Dedifferentiated amniotic fluid mesenchymal stem cell (primary cell): ENCODE measurements at regions not wholly inside any gene's neighbourhood (a gene's known extent, or its start where the extent isn't known, plus 50 kb on each side); places are given as distances from the start of the nearest gene placed in this dataset.

ENCODE experiments used
- DNase-seq: peaks from one replicate; pipeline ENCODE4 v3.0.0-alpha.2; 2016; ENCODE audit errors: extremely low spot score

GRCh38 chr15:39269821-39270220 lies 311.1 kb upstream of the THBS1 start:
- DNase-seq: no peak

GRCh38 chr15:39270221-39270855 lies 310.5 kb upstream of the THBS1 start:
- DNase-seq: no peak

DNA sequence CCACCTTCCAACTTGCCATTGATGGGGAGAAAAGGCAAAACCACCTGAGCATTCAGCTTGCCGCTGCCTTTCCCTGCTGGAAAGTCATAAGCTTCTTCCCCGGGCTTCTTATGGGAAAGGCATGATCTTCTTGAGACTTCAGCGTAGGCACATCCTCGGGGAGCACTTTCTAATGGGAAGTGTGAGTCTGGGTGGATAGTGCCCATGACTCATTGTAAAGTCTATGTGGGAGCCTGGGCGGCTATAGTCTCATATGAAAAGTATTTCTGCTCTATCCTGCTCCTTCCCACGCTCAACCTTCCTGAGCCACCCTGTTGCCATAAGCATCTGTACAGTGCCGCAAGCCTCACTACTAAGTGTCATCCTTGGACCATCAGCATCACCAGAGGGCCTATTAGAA lies 309.9 kb upstream of the THBS1 start:
- peak; percentile 87 for DNase-seq

DNA sequence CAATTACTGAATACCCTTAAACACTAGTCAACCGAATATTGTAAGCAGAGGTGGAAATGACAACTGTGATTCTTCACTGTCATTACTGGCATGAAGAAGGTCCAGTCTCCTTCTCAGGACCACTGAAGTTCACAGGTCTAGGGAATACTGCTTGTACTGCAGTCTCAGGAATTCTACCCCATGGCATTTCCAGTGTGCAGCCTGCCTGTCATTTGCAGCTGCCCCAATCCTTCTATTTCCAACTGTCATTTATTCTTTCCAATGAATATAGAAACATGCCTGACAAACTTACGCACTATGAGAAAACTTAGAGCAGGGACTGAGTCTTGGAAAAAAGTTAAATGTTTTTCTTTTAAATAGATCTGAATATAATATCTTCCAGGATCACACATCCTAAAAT lies 308.0 kb upstream of the THBS1 start:
- DNase-seq: no peak

DNA sequence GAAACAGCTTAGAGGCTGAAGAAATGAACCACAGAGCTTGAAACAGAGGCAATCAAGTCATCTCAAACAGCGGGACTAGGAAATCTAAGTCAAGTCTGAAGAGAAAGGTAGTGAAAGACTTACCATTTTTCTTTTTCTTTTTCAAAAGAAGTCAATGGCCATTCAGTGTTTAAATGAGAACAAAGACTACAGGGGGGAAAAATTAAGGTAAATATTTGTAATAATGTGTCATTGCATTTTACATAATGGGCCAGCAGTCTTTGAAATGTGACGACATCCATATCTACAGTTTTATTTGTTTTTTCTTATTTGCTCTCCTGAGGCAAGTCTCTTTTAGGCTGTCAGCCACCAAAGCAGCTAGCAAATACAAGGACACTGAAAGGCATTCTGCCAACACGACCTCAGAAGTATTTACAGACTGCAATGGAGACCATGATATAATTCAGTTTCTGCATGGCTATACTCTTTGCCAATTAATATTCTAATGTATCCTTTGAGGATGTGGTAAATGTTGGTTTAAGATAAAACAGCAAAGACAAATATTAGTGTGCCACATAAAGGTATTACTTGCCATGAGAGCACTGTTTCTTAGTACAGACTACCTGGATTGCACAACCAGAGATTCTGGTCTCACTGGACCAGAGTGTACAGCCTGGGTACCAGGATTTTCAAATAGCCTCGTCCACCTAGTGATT lies 307.0 kb upstream of the THBS1 start:
- no peak for DNase-seq

DNA sequence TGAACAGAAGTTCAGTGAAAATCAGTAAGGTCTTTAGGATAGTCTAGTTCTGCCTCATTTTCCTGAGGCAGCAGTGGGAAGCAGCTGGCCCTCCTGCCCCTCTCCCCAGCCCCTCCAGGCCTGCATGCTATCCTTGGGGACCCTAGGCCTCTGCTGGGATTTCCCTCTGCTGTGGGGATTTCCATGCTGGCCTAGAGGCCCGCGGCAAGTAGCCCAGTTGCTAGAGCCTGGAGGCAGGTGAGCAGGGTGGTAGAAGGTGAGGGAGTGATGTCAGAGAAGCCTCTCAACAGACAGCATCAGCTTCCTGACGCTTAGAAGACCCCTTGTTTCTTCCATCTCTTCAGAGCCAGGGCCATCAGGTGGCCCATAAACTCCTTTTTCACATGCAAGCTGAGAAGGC lies 305.8 kb upstream of the THBS1 start:
- DNase-seq: no peak

GRCh38 chr15:39279311-39279710 lies 301.6 kb upstream of the THBS1 start:
- peak; percentile 48 for DNase-seq

GRCh38 chr15:39281094-39281493 lies 299.8 kb upstream of the THBS1 start:
- DNase-seq: no peak

DNA sequence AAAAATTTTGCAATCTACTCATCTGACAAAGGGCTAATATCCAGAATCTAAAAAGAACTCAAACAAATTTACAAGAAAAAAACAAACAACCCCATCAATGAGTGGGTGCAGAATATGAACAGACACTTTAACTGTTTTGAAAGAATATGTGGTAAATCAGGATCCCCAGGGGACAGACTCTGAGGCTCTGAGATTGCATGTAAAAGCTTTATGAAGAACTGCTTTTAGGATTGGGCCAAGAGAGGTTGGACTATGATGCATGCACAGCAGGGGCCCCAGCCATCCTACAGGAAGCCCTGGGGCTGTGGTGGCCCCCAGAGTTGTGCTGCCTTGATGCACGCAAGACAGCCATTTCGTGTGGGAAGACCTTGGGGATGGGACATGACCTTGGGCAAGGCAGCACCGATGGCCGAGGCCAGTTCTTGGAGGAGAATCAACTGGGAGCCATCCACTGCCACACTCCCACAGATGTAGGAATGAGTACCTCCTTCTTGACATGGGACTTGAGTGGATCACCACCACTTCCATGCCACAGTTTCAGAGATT lies 298.1 kb upstream of the THBS1 start:
- DNase-seq: no peak

GRCh38 chr15:39283531-39283930 lies 297.3 kb upstream of the THBS1 start:
- DNase-seq: no peak

GRCh38 chr15:39285071-39285470 lies 295.8 kb upstream of the THBS1 start:
- DNase-seq: no peak

DNA sequence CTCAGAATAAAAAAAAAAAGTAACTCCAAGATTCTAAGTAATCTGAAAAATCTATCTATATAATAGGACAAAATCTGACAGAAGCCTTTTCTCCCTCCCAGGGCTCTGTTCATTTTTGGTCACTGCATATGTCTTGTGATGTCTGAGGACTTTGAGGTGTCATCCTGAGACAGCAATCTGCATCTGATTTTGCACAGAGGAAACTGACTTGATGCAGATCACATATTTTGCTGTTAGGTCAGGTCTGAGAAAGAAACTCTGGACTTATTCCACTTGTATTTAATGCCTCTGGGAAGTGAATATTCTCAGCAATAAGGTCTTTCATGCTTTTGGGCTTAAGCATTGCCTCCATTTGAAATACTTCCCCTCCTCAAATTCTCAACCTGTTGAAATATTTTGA lies 295.2 kb upstream of the THBS1 start:
- no peak for DNase-seq

GRCh38 chr15:39286706-39287105 lies 294.2 kb upstream of the THBS1 start:
- no peak for DNase-seq

DNA sequence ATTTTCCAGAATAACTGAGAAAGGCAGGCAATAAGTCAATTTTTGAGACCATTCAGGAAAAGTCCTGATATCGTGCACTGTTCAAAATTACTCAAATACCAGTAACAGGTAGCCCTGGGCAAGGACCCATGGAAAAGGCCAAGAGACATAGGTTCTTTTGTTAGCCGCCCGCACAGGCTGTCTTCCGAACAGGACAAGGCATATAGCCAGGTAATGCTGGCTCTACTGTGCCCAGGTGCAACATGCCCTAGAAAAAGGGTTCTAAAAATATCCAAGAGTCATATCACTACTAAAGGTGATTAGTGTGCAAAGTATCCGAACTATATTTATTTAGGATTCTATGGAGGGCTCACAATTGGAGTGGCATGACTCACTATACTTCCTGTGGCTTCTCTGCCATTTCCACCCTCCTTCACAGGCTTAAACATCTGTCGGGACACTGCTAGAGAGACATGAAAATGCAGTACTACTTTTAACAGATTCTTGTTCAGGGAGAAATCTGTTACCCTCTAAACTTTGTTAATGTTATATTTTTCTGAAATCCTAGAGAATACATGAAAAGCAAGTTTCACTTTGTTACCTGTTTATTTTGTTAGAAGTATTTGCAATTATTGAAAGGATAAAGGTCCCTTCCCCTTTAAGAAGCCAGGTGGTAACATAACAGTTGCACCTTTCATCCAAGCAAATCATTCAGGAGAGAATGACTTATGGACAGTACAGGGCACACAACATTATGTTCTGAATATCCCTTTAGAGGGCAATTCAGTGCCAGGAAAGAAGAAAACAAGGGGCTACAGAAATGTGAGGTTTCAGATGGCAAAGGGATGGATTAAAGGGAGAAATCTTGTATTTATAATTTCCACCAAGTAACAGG lies 293.3 kb upstream of the THBS1 start:
- no peak for DNase-seq

DNA sequence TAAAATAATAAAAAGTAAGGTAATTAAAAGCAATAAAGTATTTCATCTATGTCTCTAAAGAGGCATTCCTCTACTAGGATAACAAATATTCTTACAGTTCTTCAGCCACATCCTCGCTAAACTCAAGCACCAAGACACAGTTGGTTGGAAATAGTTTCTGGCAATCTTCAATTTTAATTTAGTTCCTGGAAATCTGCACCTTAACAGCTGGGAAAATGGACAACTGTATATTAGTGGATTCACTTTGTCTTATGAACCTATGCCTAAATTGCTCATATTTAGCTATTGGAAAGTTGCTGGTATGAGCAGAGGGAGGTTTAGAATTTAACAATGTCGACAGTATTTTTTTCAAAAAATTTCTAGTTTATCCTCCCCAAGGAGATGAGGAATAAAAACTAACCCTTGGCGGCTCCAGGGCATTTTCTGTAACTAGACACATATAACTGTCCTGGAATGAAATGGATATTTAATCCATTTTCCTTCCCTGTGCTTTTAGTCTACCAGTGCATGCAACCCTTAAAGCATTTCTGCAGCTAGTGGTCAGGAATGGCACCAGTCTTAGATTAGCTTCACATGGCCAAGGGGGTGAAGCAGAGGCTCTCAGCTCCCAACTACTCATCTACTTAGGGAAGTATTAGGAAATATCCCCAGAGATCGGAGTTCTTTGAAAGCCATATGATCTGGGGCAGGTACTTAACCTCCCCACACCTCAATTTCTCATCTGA lies 290.0 kb upstream of the THBS1 start:
- DNase-seq: no peak

DNA sequence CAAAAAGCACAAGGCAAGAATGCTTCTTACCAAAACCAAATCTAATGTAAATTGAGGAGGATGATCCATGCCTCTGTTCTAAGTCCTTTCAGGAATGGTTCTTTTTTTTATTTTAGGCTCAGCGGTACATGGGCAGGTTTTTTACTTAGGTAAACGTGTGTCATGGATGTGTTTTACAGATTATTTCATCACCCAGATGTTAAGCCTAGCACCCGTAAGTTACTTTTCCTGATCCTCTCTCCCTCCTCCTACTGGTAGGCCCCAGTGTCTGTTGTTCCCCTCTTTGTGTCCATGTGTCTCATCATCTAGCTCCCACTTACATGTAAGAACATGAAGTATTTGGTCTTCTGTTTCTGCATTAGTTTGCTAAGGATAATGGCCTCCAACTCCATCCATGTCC lies 289.2 kb upstream of the THBS1 start:
- no peak for DNase-seq

DNA sequence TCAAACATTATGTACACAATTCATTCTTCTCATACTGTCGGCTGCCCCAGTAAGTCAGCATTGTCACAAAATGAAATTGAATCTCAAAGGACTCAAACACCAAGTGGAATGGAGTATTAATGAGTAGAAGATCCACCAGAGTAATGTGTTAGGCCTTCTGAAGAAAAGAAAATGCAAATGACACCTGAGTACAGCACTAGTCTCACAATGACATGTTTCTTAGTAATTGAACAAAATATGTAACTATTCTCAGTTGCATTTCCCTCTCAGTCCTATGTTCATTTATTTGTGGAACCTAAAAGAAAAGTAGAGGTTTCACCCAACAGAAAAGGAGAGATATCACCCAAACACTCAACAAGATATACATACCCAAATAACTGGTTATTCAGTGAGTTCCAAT lies 283.9 kb upstream of the THBS1 start:
- DNase-seq: no peak

DNA sequence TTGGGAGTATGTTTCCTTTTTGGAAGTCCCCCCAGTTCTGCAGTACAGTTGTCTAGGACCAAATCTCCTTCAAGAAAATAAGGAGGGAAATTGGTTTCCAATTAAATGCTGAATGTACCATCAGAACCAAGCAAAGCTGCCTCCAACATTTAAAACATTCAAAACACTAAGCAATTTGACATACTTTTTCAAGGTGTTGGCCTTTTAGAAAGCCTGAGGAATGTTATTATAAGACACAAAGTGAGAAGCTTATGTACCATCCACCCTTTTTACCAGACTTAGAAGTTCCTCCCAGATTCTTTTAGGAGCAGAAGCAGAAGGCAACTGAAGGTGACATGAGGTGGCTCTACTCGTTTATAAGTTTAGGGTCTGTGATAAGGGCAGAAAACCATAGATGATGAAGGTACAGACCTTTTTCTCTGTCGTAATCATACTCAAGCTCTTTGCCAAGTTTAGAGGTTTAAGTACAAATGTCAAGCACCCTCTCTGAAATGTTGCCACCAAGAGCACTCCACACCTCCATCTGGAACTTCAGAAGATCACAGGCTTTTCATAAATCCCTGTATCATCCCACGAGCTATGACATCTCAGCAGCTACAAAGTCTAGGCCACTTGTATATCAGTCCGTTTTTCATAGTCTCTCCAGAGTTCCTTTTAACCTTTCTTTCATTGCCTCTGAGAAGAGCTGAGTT lies 282.5 kb upstream of the THBS1 start:
- no peak for DNase-seq

GRCh38 chr15:39299486-39300267 lies 281.2 kb upstream of the THBS1 start:
- no peak for DNase-seq

DNA sequence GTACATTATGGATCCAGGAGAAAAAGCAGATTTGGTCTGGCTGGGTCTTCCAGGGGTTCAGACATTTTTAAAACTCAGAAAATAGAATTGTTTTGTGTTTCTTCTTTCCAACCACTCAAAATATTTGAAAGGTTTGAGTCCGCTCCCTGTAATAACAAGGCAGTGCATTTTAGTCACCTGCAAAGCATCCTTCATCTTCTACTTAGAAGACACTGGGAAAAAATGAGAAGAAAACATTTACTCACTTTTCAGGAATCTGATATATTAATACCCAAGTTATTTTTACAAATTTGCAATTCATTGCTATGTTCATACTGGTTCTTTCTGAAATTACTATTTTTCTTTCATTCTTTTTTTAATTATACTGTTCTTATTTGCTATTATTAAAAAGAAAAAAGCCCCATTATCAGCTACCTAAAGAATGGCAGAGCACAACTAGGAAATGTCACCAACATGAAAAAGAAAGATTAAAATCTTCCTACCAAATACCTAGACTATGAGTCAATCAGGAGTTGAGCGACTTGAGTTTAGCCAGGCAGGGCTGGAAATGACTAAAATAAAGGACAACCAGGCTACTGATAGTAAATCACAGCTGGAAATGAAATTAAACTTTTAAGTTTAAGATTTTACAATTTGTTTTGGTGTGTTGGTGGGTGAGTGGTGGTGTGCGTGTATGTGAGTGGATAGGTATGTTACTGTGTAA lies 280.3 kb upstream of the THBS1 start:
- peak; percentile 76 for DNase-seq
